ENCODE measurements at regions not wholly inside any gene's neighbourhood (a gene's known extent, or its start where the extent isn't known, plus 50 kb on each side); places are given as distances from the start of the nearest gene placed in this dataset.

GRCh38 chr9:129236441-129237145 lies 58.5 kb upstream of the IER5L start:
- Histone ChIP-seq H3K9me3 (no peaks in the 10 kb centered on the region), H3K4me1 (no peaks in the 10 kb centered on the region), H3K27ac (no peak overlapping the region), H3K4me3 (no peak overlapping the region), H3K27me3 (no peaks in the 10 kb centered on the region), H3K36me3 (no peaks in the 10 kb centered on the region)
- no peak for TF ChIP-seq CTCF (IDR thresholded peaks at IDR 0.05)
- peak in 1 of 6 donors; percentile 38 for DNase-seq
- intact Hi-C loops (cut with DNase I): no loop called here
- FAIRE-seq: no peak
- 55 to 56% methylated on average over 14 to 15 of the region's 15 CpGs for WGBS, 2 donors
- no peak for ATAC-seq

GRCh38 chr9:129235931-129236331 lies 57.9 kb upstream of the IER5L start:
- ATAC-seq (no peak), DNase-seq (peak in 1 of 6 donors; percentile 27), FAIRE-seq (no peak)
- H3K9me3 ChIP-seq: no peaks in the 10 kb centered on the region
- no peaks in the 10 kb centered on the region for H3K4me1 ChIP-seq
- H3K27me3 ChIP-seq: no peaks in the 10 kb centered on the region
- no peak overlapping the region for H3K27ac ChIP-seq
- no peak overlapping the region for H3K4me3 ChIP-seq
- 40 to 43% methylated on average over 7 of the region's 7 CpGs for WGBS, 2 donors
- no peaks in the 10 kb centered on the region for H3K36me3 ChIP-seq
- intact Hi-C loops (cut with DNase I): no loop called here
- TF ChIP-seq CTCF (IDR thresholded peaks at IDR 0.05): no peak

GRCh38 chr9:129235041-129235930 lies 57.2 kb upstream of the IER5L start:
- H3K27me3 ChIP-seq: no peaks in the 10 kb centered on the region
- WGBS, 2 donors: 85 to 87% methylated on average over 18 of the region's 18 CpGs
- H3K4me3 ChIP-seq: no peak overlapping the region
- no peak for TF ChIP-seq CTCF (IDR thresholded peaks at IDR 0.05)
- intact Hi-C loops (cut with DNase I): no loop called here
- DNase-seq (peak in 1 of 6 donors; percentile 30), ATAC-seq (no peak), FAIRE-seq (no peak)
- H3K4me1 ChIP-seq: no peaks in the 10 kb centered on the region
- H3K36me3 ChIP-seq: no peaks in the 10 kb centered on the region
- H3K27ac ChIP-seq: no peak overlapping the region
- H3K9me3 ChIP-seq: no peaks in the 10 kb centered on the region

- no peak overlapping the region for H3K4me3 ChIP-seq
- DNase-seq (peak in 1 of 6 donors; percentile 20), ATAC-seq (no peak), FAIRE-seq (no peak)
- no peaks in the 10 kb centered on the region for H3K4me1 ChIP-seq
- TF ChIP-seq CTCF (IDR thresholded peaks at IDR 0.05): no peak
- no peaks in the 10 kb centered on the region for H3K36me3 ChIP-seq
- no peaks in the 10 kb centered on the region for H3K9me3 ChIP-seq
- no peak overlapping the region for H3K27ac ChIP-seq
- 70 to 84% methylated on average over 4 of the region's 4 CpGs for WGBS, 2 donors
- intact Hi-C loops (cut with DNase I): no loop called here
- no peaks in the 10 kb centered on the region for H3K27me3 ChIP-seq
Measured at GRCh38 chr9:129234491-129234890, 56.4 kb upstream of the IER5L start.
